ENCODE measurements at regions not wholly inside any gene's neighbourhood (a gene's known extent, or its start where the extent isn't known, plus 50 kb on each side); places are given as distances from the start of the nearest gene placed in this dataset.

- Histone ChIP-seq H3K4me1 (ENCODE audit: low read depth) (no peaks in the 10 kb centered on the region), H3K36me3 (ENCODE audit: low read depth) (no peaks in the 10 kb centered on the region), H3K4me3 (no peak overlapping the region), H3K9me3 (no peaks in the 10 kb centered on the region)
- TF ChIP-seq, protein P1, sequence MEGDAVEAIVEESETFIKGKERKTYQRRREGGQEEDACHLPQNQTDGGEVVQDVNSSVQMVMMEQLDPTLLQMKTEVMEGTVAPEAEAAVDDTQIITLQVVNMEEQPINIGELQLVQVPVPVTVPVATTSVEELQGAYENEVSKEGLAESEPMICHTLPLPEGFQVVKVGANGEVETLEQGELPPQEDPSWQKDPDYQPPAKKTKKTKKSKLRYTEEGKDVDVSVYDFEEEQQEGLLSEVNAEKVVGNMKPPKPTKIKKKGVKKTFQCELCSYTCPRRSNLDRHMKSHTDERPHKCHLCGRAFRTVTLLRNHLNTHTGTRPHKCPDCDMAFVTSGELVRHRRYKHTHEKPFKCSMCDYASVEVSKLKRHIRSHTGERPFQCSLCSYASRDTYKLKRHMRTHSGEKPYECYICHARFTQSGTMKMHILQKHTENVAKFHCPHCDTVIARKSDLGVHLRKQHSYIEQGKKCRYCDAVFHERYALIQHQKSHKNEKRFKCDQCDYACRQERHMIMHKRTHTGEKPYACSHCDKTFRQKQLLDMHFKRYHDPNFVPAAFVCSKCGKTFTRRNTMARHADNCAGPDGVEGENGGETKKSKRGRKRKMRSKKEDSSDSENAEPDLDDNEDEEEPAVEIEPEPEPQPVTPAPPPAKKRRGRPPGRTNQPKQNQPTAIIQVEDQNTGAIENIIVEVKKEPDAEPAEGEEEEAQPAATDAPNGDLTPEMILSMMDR (IDR thresholded peaks at IDR 0.05) = no peak
- DNase-seq (no peak), ATAC-seq (no peak)
- intact Hi-C loops (cut with DNase I, micrococcal nuclease) = no loop called here
Observed at GRCh38 chr20:11772226-11772730, 145.4 kb upstream of the BTBD3 start.

DNA sequence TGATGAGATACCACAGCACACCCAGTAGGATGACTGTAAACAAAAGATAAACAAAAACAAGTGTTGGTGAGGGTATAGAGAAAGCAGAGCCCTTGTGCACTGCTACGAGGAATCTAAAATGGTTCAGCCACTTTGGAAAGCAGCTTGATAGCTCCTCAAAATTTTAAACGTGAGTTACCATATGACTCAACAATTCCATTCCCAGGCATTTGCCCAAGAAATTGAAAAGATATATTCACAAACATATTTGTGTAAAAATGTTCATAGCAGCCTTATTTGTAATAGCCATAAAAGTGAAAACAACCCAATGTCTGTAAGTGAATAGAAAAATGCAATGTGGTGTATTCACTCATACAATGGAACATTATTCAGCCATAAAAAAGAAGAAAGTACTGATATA, 141.0 kb upstream of the BTBD3 start:
- Histone ChIP-seq H3K4me3 (no peak overlapping the region), H3K9me3 (no peaks in the 10 kb centered on the region), H3K36me3 (ENCODE audit: low read depth) (no peaks in the 10 kb centered on the region), H3K4me1 (ENCODE audit: low read depth) (no peaks in the 10 kb centered on the region)
- TF ChIP-seq, protein P1 (IDR thresholded peaks at IDR 0.05) = no peak
- no peak for DNase-seq
- ATAC-seq = no peak
- intact Hi-C loops (cut with DNase I, micrococcal nuclease) = no loop called here

- DNase-seq (no peak), ATAC-seq (no peak)
- TF ChIP-seq, protein P1 (IDR thresholded peaks at IDR 0.05) = no peak
- H3K4me1 ChIP-seq (ENCODE audit: low read depth) = no peaks in the 10 kb centered on the region
- intact Hi-C loops (cut with DNase I, micrococcal nuclease) = no loop called here
- no peak overlapping the region for H3K4me3 ChIP-seq
- no peaks in the 10 kb centered on the region for H3K9me3 ChIP-seq
- H3K36me3 ChIP-seq (ENCODE audit: low read depth) = no peaks in the 10 kb centered on the region
Observed at GRCh38 chr20:11777387-11778205, 140.1 kb upstream of the BTBD3 start.

DNA sequence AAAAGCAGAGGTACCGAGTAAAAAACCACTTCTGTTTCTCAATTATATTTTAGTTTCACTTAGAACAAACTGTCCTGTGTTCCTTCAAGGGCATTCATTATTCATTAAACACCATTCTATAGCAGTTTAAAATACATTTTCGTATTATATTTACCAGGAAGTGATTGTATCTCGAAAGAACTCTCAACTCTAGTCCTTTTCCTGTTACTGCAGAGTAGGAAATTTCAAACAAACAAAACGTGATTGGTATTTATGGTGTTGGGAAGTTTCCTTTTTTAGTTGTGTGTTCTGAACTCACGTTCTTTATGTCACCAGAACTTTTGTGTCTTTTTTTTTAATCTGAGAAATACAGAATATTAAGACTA, 139.5 kb upstream of the BTBD3 start:
- intact Hi-C loops (cut with DNase I, micrococcal nuclease) = no loop called here
- H3K4me1 ChIP-seq (ENCODE audit: low read depth) = no peaks in the 10 kb centered on the region
- no peaks in the 10 kb centered on the region for H3K9me3 ChIP-seq
- no peak overlapping the region for H3K4me3 ChIP-seq
- DNase-seq (no peak), ATAC-seq (no peak)
- TF ChIP-seq, protein P1 (IDR thresholded peaks at IDR 0.05) = no peak
- H3K36me3 ChIP-seq (ENCODE audit: low read depth) = no peaks in the 10 kb centered on the region

DNA sequence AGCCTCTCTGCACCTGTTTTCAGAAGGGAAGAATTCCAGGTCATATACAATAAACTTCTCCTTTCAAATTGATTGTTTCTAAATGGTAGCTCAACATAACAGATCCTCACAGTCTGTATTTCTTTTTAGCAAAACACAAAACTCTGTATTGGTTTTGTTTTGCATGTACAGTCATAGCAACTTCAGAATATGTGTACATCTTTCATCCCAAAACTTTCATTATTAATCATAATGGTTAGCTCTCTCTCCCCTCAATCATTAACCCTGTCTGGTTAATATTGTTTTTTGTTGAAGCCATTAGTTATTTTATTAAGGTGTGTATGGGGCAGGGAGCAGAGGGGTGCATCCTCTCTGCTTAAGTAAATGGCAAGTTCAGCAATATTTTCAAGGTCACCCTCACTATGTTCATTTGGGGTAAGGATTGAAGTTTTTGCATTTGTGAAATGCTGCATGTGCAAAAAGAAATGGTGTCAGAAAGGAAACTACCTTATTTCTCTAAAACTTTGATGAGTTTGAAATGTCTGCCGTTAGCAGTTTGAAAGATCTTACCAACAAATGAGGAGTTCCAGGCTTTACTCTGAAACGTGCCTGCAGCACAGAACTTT, 136.8 kb upstream of the BTBD3 start:
- TF ChIP-seq, protein P1 (IDR thresholded peaks at IDR 0.05) = no peak
- DNase-seq (no peak), ATAC-seq (no peak)
- no peaks in the 10 kb centered on the region for H3K4me1 ChIP-seq (ENCODE audit: low read depth)
- H3K4me3 ChIP-seq = no peak overlapping the region
- no peaks in the 10 kb centered on the region for H3K9me3 ChIP-seq
- intact Hi-C loops (cut with DNase I, micrococcal nuclease) = no loop called here
- no peaks in the 10 kb centered on the region for H3K36me3 ChIP-seq (ENCODE audit: low read depth)

Data from mucosa of descending colon (tissue), 3 donors.